Endothelial cell of hepatic sinusoid (primary cell): ENCODE measurements at regions not wholly inside any gene's neighbourhood (a gene's known extent, or its start where the extent isn't known, plus 50 kb on each side); places are given as distances from the start of the nearest gene placed in this dataset.
"Not testable (repeated sequence)": the region's sequence is repeated elsewhere in the genome, so short reads cannot be mapped to it uniquely, and the experiment has no call there.

Source experiments
- in situ Hi-C: cut with HindIII; loops from 2 replicates; pipeline ENCODE4 v1.10.0; 2017; ENCODE audit warnings: low sequenced_read_pairs

DNA sequence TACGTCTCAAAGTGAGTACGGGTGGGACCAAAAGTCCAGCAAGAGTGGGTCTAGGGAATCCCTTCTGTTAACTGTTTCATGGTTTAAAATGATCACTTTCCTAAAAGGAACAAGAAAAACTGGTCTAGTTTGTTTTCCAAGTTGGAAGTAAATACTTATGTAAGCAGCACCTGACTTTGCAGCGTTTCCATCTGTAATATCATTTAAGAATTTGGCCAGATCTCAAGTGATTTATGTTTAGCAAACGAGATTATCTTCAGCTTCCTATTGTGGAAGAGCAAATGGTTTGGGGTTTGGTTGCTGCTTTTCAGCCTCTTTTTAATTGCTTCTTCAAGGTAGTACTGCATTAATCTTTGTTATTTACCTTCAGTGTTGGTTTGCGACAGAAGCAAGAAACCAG, 50.4 kb downstream of the FHIP1A start:
- in situ Hi-C loops = no loop called here

GRCh38 chr4:151460434-151460833, 51.5 kb downstream of the FHIP1A start:
- in situ Hi-C loops = no loop called here

- in situ Hi-C loops = no loop called here
These were observed 53.6 kb downstream of the FHIP1A start for GRCh38 chr4:151462554-151462953.

- in situ Hi-C loops = no loop called here
These were observed 60.0 kb downstream of the FHIP1A start for GRCh38 chr4:151468715-151469696.

DNA sequence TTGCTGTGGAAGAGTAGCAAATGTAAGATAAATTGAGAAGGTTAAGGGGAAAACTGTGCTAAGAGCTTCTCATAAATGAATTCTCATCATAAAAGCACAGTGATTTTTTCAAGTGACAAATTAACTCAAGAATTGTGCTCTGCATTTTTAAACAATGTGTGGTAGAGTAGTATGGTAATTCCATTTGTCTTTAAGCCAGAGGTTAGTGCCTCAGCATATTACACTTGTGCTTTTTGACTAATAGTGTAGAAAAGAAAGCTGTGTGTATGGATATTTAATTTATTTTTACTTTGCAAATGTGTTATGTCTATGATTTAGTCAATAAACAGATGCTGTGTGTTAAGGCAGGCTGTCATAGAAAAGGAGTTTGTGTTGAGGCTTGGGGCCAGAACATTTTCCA, 61.0 kb downstream of the FHIP1A start:
- in situ Hi-C loops = no loop called here

DNA sequence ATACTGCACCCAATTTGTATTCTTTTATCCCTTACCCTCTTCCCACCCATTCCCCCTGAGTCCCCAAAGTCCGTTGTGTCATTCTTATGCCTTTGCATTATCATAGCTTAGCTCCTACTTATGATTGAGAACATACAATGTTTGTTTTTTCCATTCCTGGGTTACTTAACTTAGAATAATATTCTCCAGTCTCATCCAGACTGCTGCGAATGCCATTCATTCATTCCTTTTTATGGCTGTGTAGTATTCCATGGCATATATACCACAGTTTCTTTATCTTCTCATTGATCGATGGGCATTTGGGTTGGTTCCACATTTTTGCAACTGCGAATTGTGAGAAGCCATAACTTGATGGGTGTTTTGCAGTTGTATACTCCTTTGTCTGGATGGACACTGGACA, 62.8 kb downstream of the FHIP1A start:
- in situ Hi-C loops = no loop called here

GRCh38 chr4:151472297-151472696, 63.3 kb downstream of the FHIP1A start:
- in situ Hi-C loops = no loop called here

GRCh38 chr4:151472711-151473110, 63.7 kb downstream of the FHIP1A start:
- in situ Hi-C loops = no loop called here

- in situ Hi-C loops = no loop called here
These were observed 64.6 kb downstream of the FHIP1A start for GRCh38 chr4:151473521-151474097.

- in situ Hi-C loops = no loop called here
These were observed 66.2 kb downstream of the FHIP1A start for GRCh38 chr4:151475035-151475714.

DNA sequence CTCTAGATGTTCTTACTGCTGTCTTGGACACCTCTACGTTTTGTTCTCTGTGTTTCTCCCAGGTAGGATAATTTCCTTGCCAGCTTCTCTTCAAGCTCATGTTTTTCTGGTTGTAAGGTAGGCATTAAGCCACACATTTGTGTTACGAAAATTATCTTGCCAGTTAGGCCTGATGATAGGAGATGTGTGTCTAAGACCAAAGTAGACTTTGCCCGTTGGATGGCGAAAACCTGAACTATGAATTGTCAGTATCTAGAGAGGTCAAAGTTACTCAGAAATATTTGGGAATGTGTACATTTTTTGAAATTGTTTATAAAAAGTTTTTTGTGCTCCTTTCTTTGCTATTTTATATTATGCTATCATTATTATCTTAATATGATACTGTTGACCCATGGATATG, 72.8 kb downstream of the FHIP1A start:
- in situ Hi-C loops = no loop called here

DNA sequence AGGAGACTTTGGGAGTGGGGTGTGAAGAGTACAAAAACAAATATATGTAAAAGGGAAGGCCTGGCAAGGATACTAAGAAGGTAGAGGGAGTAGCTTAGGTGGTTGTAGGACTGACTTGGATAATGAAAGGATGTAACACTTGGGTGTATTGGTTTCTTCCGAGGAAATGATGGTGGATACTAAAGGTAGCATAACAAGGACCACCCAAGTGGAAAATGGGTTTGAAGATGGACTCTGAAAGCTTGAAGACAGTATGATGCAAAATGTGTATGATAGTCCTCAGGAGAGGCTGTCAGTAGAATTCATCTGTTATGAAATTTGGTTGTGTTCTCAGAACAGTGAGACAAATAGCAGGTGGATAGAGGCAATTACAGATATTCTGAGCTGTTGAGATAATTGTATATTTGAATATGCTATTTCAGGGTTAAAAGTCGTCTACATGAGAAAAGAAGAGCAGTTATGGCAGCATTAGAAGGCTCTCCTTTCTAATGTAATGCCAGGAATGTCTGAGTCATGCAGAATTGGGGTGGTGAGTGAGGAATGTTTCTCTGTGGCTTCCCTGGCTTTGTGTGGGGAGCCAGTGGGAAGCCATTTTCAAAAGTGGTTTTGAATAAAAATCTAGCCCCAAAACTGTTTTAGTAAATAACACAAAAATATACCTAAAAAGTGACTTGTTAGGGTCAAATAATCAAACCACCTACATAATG, 75.6 kb downstream of the FHIP1A start:
- in situ Hi-C loops = no loop called here

GRCh38 chr4:151485541-151486131, 76.7 kb downstream of the FHIP1A start:
- in situ Hi-C loops = no loop called here

- in situ Hi-C loops = no loop called here
These were observed 77.2 kb downstream of the FHIP1A start for GRCh38 chr4:151486168-151486567.

DNA sequence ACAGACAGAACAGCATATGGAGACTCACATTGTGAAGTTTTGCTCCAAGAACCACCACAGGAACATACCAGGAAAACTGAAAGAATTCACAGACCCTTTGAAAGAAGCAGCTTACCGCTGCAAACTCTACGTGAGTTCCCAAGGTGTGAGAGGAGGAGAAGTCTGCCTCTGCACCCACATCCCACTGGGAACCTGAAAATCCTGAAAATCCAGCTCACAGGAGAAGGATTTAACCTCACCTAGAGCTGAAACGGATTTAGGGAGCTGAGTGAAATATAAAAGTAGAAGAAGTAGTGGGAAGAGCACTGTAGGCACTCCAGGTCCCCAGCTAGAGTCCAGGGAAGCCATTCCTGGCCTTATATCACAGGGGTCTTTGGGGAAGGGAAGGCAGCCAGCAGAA, 80.0 kb downstream of the FHIP1A start:
- in situ Hi-C loops = no loop called here

GRCh38 chr4:151489462-151490203, 80.7 kb downstream of the FHIP1A start:
- in situ Hi-C loops = no loop called here

DNA sequence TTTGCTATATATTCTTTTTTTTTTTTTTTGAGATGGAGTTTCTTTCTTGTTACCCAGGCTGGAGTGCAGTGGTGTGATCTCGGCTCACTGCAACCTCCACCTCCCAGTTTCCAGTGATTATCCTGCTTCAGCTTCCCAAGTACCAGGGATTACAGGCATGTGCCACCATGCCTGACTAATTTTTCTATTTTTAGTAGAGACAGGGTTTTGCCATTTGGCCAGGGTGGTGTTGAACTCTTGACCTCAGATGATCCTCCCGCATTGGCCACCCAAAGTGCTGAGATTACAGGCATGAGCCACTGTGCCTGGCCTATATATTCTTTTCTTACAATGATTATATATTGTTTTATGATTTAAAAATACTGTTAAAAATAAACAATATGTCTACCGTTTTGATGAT, 86.6 kb downstream of the FHIP1A start:
- in situ Hi-C loops = not testable (repeated sequence)

DNA sequence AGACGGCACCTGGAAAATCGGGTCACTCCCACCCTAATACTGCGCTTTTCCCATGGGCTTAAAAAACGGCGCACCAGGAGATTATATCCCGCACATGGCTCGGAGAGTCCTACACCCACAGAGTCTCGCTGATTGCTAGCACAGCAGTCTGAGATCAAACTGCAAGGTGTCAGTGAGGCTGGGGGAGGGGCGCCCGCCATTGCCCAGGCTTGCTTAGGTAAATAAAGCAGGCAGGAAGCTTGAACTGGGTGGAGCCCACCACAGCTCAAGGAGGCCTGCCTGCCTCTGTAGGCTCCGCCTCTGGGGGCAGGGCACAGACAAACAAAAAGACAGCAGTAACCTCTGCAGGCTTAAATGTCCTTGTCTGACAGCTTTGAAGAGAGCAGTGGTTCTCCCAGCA, 102.6 kb downstream of the FHIP1A start:
- in situ Hi-C loops = not testable (repeated sequence)

DNA sequence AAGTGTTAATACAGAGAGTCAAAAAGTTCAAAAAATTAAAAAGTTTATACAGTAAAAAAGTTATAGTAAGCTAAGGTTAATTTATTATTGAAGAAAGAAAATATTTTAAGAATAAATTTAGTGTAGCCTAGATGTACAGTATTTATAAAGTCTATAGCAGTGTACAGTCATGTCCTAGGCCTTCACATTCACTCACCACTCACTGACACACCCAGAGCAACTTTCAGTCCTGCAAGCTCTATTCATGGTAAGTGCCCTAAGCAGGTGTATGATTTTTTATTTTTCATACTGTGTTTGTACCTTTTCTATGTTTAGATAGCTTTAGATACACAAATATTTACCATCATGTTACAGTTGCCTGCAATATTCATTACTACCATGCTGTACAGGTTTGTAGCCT, 108.9 kb downstream of the FHIP1A start:
- in situ Hi-C loops = no loop called here

DNA sequence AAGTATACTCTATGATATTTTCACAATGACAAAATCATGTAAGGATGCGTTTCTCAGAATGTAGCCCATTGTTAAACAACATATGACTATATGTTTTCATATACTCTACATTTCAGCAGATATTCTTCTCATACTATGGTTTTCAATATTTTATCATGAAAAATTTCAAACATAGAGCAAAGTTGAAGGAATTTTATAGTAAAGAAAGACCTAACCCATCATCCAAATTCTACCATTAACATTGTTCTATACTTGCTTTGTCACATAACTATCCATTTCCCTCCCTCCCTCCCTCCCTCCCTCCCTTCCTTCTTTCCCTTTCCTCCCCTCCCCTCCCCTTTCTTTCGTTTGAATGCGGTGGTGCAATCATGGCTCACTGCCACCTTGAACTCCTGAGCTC, 109.4 kb downstream of the FHIP1A start:
- in situ Hi-C loops = no loop called here
